Activated CD4-positive, alpha-beta T cell treated with anti-CD3 and anti-CD28 coated beads, Interleukin-2, amount 10 ng/mL, durations not matched to agents 24 days and 14 days (primary cell): ENCODE measurements at regions not wholly inside any gene's neighbourhood (a gene's known extent, or its start where the extent isn't known, plus 50 kb on each side); places are given as distances from the start of the nearest gene placed in this dataset.
"Not testable (repeated sequence)": the region's sequence is repeated elsewhere in the genome, so short reads cannot be mapped to it uniquely, and the experiment has no call there.

Experiments
- DNase-seq: peaks from one replicate; pipeline ENCODE4 v3.0.0; 2022
- H3K27ac Mint-ChIP-seq: one replicate; pipeline ENCODE4 v1.8.0; 2022; ENCODE audit warnings: mild to moderate bottlenecking, mixed read lengths
- H3K27me3 Mint-ChIP-seq: one replicate; pipeline ENCODE4 v1.8.0; 2022; ENCODE audit warnings: mixed read lengths
- H3K36me3 Mint-ChIP-seq: one replicate; pipeline ENCODE4 v1.8.0; 2022; ENCODE audit warnings: low read depth, mild to moderate bottlenecking, mixed read lengths
- H3K4me1 Mint-ChIP-seq: one replicate; pipeline ENCODE4 v1.8.0; 2021; ENCODE audit warnings: mixed read lengths
- H3K4me3 Mint-ChIP-seq: one replicate; pipeline ENCODE4 v1.8.0; 2022; ENCODE audit warnings: mild to moderate bottlenecking, moderate library complexity, mixed read lengths
- H3K9me3 Mint-ChIP-seq: one replicate; pipeline ENCODE4 v1.8.0; 2021; ENCODE audit warnings: mixed read lengths
- intact Hi-C: fragments of 100-400 bp; cut with micrococcal nuclease; formaldehyde crosslinking; loops from one replicate; pipeline ENCODE4 v1.15.1; 2023

DNA sequence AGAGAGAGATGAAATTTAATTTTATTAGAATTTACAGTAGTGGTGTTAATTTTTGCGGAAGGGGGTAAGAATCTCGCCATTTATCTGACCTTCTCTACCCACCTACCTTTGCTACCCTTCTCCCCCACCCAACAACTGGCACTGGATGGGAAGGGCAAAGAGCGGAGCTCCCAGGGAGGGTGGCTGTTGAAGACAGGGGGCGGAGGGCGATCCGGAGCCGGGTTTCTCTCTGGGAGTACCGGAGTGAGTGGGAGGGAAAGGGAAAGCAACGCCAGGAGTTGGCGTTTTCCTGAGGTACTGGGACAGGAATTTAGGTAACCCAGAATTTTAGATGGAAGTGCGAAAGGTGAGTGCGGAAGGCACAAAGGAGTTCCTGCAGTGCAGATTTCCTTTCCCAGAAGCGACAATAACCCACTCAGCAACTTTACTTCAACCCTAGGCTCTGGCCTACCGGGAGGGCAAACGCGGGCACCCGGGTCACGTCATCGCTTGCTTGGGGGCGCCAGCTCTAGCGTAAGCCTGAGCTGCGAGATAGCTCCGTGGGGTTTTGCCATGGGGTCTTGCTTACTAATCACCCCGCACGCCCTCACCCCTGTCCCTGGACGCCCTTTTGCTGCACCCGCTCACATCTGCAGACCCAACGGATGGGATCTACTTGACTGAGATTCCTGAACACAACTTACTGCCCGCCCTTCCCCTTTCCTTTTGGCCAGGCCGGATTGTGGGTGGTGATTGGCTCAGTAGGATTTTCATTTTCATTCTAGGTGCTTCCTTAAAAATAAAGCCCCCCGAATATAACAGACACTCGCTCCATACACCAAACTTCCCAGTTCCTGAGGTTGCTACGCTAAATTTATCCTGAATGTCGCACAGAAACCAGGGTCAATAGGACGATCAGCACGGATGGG is 413.0 kb upstream of the ESRRG start:
- H3K4me1 Mint-ChIP-seq: peaks cover 2% of the 10 kb centered on the region

GRCh38 chr1:217135569-217135915 is 412.3 kb upstream of the ESRRG start:
- Mint-ChIP-seq H3K27ac (peak overlapping the region; percentile 20), H3K27me3 (peaks cover 64% of the 10 kb centered on the region), H3K4me3 (no peak overlapping the region), H3K9me3 (peaks cover 10% of the 10 kb centered on the region), H3K36me3 (peaks cover 3% of the 10 kb centered on the region), H3K4me1 (peaks cover 2% of the 10 kb centered on the region)
- intact Hi-C loops: loop anchor here (5.0 kb wide), 1 partner anchor 1027 kb away; no protein-coding TSS in a partner anchor
- DNase-seq: no peak

More for the DNA sequence above, 413.0 kb upstream of the ESRRG start:
- intact Hi-C loops: loop anchor here (5.0 kb wide), 1 partner anchor 1026 kb away; no protein-coding TSS in a partner anchor
- Mint-ChIP-seq H3K36me3 (peaks cover 3% of the 10 kb centered on the region), H3K9me3 (peaks cover 13% of the 10 kb centered on the region), H3K27me3 (peaks cover 71% of the 10 kb centered on the region), H3K4me3 (no peak overlapping the region), H3K27ac (peak overlapping the region; percentile 16)
- DNase-seq: no peak

DNA sequence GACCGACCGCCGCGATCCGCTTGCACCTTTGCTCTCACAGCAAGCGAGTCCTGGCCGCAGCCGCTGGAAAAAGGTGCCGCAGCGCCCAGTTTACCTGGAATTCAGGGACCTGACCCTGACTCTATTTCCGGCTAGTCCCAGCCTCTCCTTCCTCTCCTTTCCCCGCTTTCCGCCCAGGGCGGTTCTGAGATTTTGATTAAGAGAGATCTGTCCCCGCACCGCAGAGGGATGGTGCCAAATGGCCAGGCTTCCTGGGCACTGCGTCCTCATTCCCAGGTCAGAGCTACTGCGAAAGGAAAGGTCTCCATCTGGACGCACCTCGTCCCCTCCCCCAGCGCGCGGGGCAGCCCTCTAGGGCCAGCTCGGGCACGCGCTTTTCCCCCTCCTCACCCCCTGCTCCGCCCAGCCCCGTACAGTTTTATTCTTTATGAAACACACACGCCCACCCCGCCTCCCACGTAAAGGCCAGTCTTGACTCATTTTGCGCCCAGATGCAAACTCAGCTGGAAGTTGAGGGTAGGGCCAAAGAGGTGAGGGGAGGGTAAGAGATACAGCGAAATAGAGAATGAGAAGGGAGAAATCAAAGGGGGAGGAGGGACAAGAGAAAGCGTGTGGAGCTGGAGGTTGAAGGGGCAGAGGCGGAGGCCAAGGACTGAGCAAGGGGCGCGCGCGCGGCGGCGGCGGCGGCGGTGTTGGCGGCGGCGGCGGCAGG is 411.8 kb upstream of the ESRRG start:
- H3K27ac Mint-ChIP-seq: peak overlapping the region; percentile 64
- peaks cover 10% of the 10 kb centered on the region for H3K9me3 Mint-ChIP-seq
- peaks cover 2% of the 10 kb centered on the region for H3K4me1 Mint-ChIP-seq
- H3K36me3 Mint-ChIP-seq: peaks cover 3% of the 10 kb centered on the region
- DNase-seq: no peak
- intact Hi-C loops: loop anchor here (5.0 kb wide), 1 partner anchor 1027 kb away; no protein-coding TSS in a partner anchor
- H3K27me3 Mint-ChIP-seq: peaks cover 59% of the 10 kb centered on the region
- H3K4me3 Mint-ChIP-seq: peak overlapping the region; percentile 15

DNA sequence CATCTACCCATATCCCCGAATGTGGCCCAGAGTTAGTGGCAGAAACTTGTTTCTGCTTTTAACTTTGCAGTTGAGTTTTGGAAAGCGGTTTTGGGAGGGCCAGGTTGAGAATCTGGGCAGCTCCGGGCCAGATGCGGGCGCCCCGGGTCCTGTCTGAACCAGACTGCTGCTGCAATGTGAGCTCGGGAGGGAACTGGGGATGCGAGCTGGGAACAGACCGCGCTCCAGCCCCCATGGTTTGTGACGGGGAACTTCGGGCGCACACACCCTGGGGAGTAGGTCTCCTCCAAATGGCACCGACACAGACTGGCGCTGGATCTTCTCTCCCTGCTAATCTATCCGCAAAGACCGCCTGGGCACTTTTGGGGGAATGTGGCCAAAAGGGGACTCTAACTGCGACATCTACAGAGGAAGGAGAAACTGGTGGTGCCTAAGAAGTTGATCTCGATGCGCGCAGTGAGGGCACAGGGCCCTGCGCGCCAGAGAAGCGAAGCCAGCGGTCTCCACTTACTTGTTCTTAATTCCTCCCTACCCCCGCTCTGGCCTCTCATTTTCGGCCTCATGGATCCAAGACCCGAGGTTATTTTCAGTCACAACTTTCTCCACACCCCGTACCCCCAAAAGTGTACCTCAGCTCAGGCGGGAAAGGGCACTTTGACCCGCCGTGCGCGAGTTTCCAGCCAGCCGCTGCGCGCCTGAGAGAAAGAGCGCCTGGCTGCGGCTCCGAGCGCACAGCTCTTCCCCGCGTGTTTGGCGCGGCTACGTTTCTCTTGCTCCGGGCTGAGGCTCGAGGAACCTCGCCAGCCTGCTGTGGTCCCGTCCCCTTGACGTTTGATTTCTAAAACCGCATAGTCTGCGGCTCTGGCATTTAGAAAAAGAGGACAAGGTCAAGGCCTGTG is 411.0 kb upstream of the ESRRG start:
- intact Hi-C loops: no loop called here
- Mint-ChIP-seq H3K27ac (no peak overlapping the region), H3K36me3 (peaks cover 3% of the 10 kb centered on the region), H3K9me3 (peaks cover 9% of the 10 kb centered on the region), H3K4me3 (no peak overlapping the region), H3K4me1 (peaks cover 2% of the 10 kb centered on the region), H3K27me3 (peaks cover 56% of the 10 kb centered on the region)
- no peak for DNase-seq

GRCh38 chr1:217133092-217133491 is 409.9 kb upstream of the ESRRG start:
- Mint-ChIP-seq H3K9me3 (no peaks in the 10 kb centered on the region), H3K4me3 (no peak overlapping the region), H3K4me1 (peaks cover 2% of the 10 kb centered on the region), H3K27ac (no peak overlapping the region), H3K36me3 (peaks cover 3% of the 10 kb centered on the region), H3K27me3 (peaks cover 45% of the 10 kb centered on the region)
- intact Hi-C loops: no loop called here
- DNase-seq: no peak

GRCh38 chr1:217123340-217123739 is 400.1 kb upstream of the ESRRG start:
- H3K4me1 Mint-ChIP-seq, intact Hi-C loops, DNase-seq, H3K27me3 Mint-ChIP-seq, H3K36me3 Mint-ChIP-seq, H3K9me3 Mint-ChIP-seq, H3K27ac Mint-ChIP-seq, H3K4me3 Mint-ChIP-seq: not testable (repeated sequence)

DNA sequence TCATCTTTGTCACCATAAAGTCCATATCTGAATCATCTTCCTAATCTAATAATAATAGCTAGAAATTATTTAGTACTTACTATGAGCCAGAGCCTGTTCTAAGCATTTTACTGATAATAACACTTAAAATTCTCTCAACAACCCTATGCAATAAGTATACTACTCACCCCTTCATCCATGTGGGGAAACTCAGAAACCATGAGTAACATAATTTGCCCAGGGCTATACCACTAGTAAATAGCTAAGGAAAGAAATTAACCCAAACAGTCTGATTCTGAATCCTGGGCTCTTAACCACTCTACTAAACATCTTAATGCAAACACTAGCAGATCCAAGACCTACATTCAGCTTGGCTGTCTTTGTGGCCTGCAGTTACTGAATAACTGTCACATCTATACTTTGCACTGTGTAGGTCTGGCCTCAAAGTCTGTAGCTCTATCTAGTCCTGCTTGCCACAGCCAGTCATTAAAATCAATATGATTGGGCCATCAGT is 394.8 kb upstream of the ESRRG start:
- Mint-ChIP-seq H3K9me3 (no peaks in the 10 kb centered on the region), H3K27me3 (no peaks in the 10 kb centered on the region), H3K4me1 (no peaks in the 10 kb centered on the region), H3K27ac (no peak overlapping the region), H3K36me3 (no peaks in the 10 kb centered on the region), H3K4me3 (no peak overlapping the region)
- no peak for DNase-seq
- intact Hi-C loops: no loop called here

GRCh38 chr1:217115404-217116380 is 392.5 kb upstream of the ESRRG start:
- no peaks in the 10 kb centered on the region for H3K27me3 Mint-ChIP-seq

DNA sequence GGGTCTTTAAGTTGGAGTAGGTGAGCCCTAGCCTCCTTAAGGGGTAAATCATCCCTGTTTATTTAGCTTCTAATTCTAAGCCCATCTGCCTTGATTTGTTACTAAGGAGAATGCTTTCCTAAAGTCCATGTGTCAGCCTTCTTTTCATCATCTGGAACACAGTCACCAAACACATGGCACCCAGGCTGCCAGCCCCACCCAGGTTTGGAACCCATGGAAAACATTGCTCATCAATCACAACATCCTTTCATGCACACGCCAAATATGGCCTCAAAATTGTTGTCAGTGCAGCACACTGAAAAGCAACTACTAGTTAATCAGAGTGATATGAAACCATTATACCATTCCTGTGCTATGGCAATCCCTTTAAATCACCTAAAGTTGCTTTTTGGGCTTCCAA is 386.7 kb upstream of the ESRRG start:
- Mint-ChIP-seq H3K4me1 (no peaks in the 10 kb centered on the region), H3K36me3 (no peaks in the 10 kb centered on the region), H3K27me3 (no peaks in the 10 kb centered on the region), H3K27ac (no peak overlapping the region), H3K9me3 (no peaks in the 10 kb centered on the region), H3K4me3 (no peak overlapping the region)
- intact Hi-C loops: no loop called here
- DNase-seq: no peak

More at GRCh38 chr1:217115404-217116380, 392.5 kb upstream of the ESRRG start:
- Mint-ChIP-seq H3K4me1 (no peaks in the 10 kb centered on the region), H3K27ac (no peak overlapping the region), H3K9me3 (no peaks in the 10 kb centered on the region), H3K4me3 (no peak overlapping the region), H3K36me3 (no peaks in the 10 kb centered on the region)
- intact Hi-C loops: no loop called here
- no peak for DNase-seq

DNA sequence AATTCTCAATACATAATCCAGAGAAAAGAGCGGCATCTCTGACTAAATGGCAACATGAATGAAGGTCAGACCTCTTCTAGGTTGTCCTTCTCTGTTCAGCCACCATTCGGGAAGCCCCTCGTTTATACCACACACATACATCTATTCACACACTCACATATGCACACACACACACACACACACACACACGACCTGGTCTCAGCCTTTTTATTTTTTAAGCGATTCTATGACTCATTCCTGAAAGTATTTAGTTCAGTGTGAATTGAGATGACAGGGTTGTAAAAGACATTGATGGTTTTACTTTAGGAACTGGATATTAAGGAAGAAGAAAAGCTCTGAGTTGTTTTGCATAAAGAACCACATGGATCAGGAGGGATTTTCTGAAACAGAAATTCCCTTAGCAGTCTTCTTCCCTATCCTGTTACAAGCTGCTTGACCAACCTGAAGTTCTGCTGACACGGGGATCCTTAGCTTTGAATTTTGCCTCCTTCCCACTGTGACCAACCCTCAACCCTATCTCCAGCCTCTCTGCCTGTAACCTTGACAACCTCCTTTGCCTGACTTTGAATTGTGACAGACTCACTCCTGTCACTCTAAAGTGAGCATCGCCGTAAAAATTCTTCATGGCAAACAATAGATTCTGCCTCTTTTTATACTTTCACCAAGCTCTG is 383.1 kb upstream of the ESRRG start:
- Mint-ChIP-seq H3K36me3 (no peaks in the 10 kb centered on the region), H3K27me3 (no peaks in the 10 kb centered on the region), H3K27ac (no peak overlapping the region), H3K4me1 (no peaks in the 10 kb centered on the region), H3K9me3 (no peaks in the 10 kb centered on the region), H3K4me3 (no peak overlapping the region)
- no peak for DNase-seq
- intact Hi-C loops: no loop called here

DNA sequence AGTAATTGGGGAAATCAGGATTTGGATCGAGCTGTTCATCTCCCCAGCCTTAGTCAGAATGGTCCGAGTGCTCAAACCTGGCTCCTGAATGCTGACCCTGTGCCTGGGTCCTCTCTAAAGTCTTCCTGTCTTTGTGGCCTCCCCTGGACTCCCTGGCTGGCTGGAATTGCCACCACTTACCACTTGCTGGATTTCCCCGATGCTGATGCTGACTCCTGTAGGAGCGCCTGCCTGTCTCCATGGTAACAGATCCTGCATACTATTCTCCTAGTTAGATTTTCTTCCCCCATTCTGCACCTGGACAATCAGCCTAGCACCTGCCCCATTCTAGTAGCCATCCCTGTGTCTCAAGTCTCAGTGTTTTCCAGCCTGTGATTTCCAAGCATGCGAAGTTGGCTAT is 382.2 kb upstream of the ESRRG start:
- H3K27me3 Mint-ChIP-seq: no peaks in the 10 kb centered on the region
- H3K27ac Mint-ChIP-seq: no peak overlapping the region
- H3K9me3 Mint-ChIP-seq: no peaks in the 10 kb centered on the region
- no peaks in the 10 kb centered on the region for H3K36me3 Mint-ChIP-seq
- no peak overlapping the region for H3K4me3 Mint-ChIP-seq
- no peaks in the 10 kb centered on the region for H3K4me1 Mint-ChIP-seq
- DNase-seq: no peak
- intact Hi-C loops: no loop called here

DNA sequence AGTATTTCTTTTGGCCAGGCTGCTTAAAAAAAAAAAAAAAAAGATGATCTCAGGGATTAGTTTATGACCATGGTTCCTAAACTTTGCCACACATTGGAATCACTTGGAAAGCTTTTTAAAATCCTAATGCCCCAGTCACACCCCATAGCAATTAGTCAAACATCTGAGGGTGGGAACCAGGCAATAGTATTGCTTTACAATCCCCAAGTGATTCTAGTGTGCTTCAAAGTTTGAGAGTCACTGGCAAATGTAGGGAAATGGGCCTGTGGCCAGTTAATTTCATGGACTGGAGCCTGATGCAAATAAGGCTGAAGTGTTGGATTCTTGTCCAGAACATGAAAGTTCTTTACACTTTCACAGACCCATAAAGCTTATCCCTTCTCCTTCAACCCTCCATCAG is 374.6 kb upstream of the ESRRG start:
- no peak overlapping the region for H3K27ac Mint-ChIP-seq
- intact Hi-C loops: no loop called here
- H3K9me3 Mint-ChIP-seq: no peaks in the 10 kb centered on the region
- no peak overlapping the region for H3K4me3 Mint-ChIP-seq
- peaks cover 2% of the 10 kb centered on the region for H3K27me3 Mint-ChIP-seq
- DNase-seq: no peak
- no peaks in the 10 kb centered on the region for H3K4me1 Mint-ChIP-seq
- no peaks in the 10 kb centered on the region for H3K36me3 Mint-ChIP-seq
